ENCODE measurements at regions not wholly inside any gene's neighbourhood (a gene's known extent, or its start where the extent isn't known, plus 50 kb on each side); places are given as distances from the start of the nearest gene placed in this dataset.
A peak's percentile ranks its signal among the peaks of the same experiment; 100 is the strongest.

GRCh38 chr6:167676000-167676665 is 150.6 kb upstream of the AFDN start (continued):
- TF ChIP-seq STAT6 (CRISPR knock-in tag; IDR thresholded peaks at IDR 0.05; ENCODE audit: borderline replicate concordance) (peak; percentile 99), ZNF34 (CRISPR knock-in tag; IDR thresholded peaks at IDR 0.05; ENCODE audit: borderline replicate concordance) (peak; percentile 97), ZNF891 (CRISPR knock-in tag; IDR thresholded peaks at IDR 0.05) (peak; percentile 91), TSC22D2 (CRISPR knock-in tag; IDR thresholded peaks at IDR 0.05; ENCODE audit: borderline replicate concordance) (0 out of 2 replicates have a peak, but pooled peaks have one; percentile 58), KDM4B (CRISPR knock-in tag; IDR thresholded peaks at IDR 0.05) (peak; percentile 99), KLF15 (CRISPR knock-in tag; IDR thresholded peaks at IDR 0.05; ENCODE audit: borderline replicate concordance) (0 out of 2 replicates have a peak, but pooled peaks have one; percentile 42), CENPX (CRISPR knock-in tag; IDR thresholded peaks at IDR 0.05) (no peak), NKX3-1 (CRISPR knock-in tag; IDR thresholded peaks at IDR 0.05) (no peak), PATZ1 (CRISPR knock-in tag; IDR thresholded peaks at IDR 0.05) (peak; percentile 89), SKI (IDR thresholded peaks at IDR 0.05; ENCODE audit: partially characterized antibody) (peak; percentile 99), DZIP1 (CRISPR knock-in tag; IDR thresholded peaks at IDR 0.05) (no peak), ZSCAN22 (CRISPR knock-in tag; IDR thresholded peaks at IDR 0.05) (0 out of 2 replicates have a peak, but pooled peaks have one; percentile 60), BHLHE40 (IDR thresholded peaks at IDR 0.05; ENCODE audit: low read length) (peak; percentile 80), HNF4G (IDR thresholded peaks at IDR 0.05; ENCODE audit: borderline replicate concordance, low read depth, low read length) (peak; percentile 100), HNF4G (CRISPR knock-in tag; IDR thresholded peaks at IDR 0.05; ENCODE audit: borderline replicate concordance, low read depth) (peak; percentile 100), ISL2 (CRISPR knock-in tag; IDR thresholded peaks at IDR 0.05) (peak; percentile 97), FOXA3 (CRISPR knock-in tag; IDR thresholded peaks at IDR 0.05) (peak; percentile 100), MYNN (CRISPR knock-in tag; IDR thresholded peaks at IDR 0.05; ENCODE audit: low read depth) (no peak; the same call in 1 of the 2 replicates), ZNF616 (CRISPR knock-in tag; IDR thresholded peaks at IDR 0.05; ENCODE audit: low read depth) (peak; percentile 83)
